ENCODE measurements at regions not wholly inside any gene's neighbourhood (a gene's known extent, or its start where the extent isn't known, plus 50 kb on each side); places are given as distances from the start of the nearest gene placed in this dataset.

DNA sequence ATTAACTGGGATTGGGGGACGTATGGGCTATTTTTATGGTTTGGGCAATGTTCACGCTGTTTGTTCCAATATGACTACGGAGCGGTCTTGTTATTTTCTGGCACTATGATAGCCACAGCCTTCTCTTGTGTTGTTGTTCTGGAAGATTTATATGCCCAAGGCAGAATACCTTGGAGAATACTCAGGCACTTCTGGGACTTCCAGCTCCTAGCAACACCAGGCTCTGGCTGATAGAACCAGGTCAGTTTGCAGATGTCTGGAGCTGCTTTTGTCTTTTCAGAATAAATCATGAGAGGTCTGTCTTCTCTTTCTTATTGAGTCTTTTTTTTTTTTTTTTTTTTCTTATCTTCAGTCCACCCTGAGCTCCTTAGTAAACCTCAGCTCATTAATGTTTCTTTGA is 262.5 kb downstream of the MED10 start:
- TF ChIP-seq, protein P1, sequence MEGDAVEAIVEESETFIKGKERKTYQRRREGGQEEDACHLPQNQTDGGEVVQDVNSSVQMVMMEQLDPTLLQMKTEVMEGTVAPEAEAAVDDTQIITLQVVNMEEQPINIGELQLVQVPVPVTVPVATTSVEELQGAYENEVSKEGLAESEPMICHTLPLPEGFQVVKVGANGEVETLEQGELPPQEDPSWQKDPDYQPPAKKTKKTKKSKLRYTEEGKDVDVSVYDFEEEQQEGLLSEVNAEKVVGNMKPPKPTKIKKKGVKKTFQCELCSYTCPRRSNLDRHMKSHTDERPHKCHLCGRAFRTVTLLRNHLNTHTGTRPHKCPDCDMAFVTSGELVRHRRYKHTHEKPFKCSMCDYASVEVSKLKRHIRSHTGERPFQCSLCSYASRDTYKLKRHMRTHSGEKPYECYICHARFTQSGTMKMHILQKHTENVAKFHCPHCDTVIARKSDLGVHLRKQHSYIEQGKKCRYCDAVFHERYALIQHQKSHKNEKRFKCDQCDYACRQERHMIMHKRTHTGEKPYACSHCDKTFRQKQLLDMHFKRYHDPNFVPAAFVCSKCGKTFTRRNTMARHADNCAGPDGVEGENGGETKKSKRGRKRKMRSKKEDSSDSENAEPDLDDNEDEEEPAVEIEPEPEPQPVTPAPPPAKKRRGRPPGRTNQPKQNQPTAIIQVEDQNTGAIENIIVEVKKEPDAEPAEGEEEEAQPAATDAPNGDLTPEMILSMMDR (IDR thresholded peaks at IDR 0.05; ENCODE audit: low read depth, low read length) = no peak
- H3K4me3 ChIP-seq (replicated peaks in 1 of 2; ENCODE audit: low read depth in 2 of 2, low read length in 2 of 2) = no peak overlapping the region

DNA sequence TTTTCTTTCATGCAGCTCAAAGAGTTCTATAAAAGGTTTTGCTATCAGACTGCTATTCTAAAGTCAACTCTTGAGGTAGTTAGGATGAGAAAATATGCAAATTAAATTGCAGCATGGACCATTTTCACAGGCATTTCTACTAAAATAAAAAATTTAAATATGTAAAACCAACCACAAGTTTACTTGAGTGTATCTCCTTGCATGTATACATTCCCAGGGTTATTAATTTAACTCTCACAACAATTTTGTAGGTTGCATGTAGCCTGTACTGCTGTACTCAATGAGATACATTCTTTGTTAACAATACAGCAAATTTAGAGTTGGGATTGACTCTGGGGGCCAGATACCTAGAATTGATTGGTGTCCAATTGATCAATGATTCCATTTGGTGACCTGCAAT is 265.8 kb downstream of the MED10 start:
- DNase-seq (ENCODE audit: low read depth in 2 of 2) = no peak
- TF ChIP-seq, protein P1 (IDR thresholded peaks at IDR 0.05; ENCODE audit: low read depth, low read length) = no peak
- no peak overlapping the region for H3K4me3 ChIP-seq (replicated peaks in 1 of 2; ENCODE audit: low read depth in 2 of 2, low read length in 2 of 2)

More for the DNA sequence above, 262.5 kb downstream of the MED10 start:
- DNase-seq (ENCODE audit: low read depth in 2 of 2) = no peak

DNA sequence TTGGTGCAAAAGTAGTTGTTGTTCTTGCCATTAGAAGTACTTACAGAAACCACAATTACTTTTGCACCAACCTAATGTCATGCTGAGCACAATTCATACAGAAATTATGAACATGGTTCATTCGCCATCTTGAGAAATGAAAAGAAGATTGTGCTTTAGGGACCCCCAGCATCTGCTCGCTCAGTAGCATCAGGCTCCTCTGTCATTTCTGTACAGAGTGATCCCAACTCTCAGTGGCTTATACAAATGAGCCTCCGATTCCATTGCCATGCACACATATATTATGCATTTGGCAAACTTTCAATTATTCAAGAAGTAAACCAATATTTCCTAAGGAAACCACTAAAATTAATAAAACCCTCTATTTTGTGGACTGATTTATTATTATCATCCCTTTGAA is 266.2 kb downstream of the MED10 start:
- TF ChIP-seq, protein P1 (IDR thresholded peaks at IDR 0.05; ENCODE audit: low read depth, low read length) = no peak
- no peak for DNase-seq (ENCODE audit: low read depth in 2 of 2)
- no peak overlapping the region for H3K4me3 ChIP-seq (replicated peaks in 1 of 2; ENCODE audit: low read depth in 2 of 2, low read length in 2 of 2)

DNA sequence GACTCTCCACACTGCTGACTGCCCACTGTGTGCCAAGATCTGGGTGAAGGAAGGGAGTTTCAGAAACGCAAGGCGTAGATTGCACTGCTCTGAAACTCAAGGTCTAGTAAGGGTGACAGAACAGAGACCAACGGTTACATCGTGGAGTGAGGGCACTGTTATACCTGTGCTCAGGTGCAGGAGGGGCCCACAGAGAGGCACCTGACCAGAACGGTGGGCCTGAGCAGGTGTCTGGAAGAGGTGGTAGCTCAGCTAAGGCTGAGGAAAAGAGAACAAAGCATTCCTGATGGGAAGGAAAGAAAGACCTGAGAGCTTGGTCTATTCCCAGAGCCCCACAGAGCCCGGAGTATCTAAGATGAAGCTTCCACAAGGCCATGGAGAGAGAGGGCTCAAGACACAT is 267.2 kb downstream of the MED10 start:
- no peak for DNase-seq (ENCODE audit: low read depth in 2 of 2)
- TF ChIP-seq, protein P1 (IDR thresholded peaks at IDR 0.05; ENCODE audit: low read depth, low read length) = no peak
- H3K4me3 ChIP-seq (replicated peaks in 1 of 2; ENCODE audit: low read depth in 2 of 2, low read length in 2 of 2) = no peak overlapping the region

DNA sequence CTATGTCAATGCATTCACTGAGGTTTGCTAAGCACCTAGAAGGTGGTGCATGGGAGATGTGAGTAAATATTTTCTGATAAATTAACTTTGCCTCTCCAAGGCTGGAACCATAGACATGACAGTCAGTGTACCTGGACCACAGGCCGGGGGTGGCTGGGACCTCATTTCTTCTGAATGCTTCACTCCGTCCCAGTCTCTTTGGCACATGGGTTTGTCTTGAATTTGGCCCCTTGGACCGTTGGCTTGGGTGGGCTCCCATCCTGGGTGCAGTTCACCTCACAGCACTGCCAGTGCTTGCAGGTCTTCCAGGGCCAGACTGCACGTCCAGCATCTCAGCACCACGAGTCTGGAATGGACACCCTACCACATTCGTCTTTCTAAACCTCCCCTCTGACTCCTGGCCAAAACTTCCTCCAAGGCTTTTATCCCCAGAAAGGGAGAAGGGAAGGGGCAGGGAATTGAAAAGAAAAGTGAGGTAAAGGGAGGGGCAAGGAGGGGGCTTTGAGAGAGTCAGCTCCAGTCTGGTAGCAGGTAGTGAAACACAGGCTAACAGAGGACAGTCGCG is 267.8 kb downstream of the MED10 start:
- TF ChIP-seq, protein P1 (IDR thresholded peaks at IDR 0.05; ENCODE audit: low read depth, low read length) = no peak
- DNase-seq (ENCODE audit: low read depth in 2 of 2) = no peak

DNA sequence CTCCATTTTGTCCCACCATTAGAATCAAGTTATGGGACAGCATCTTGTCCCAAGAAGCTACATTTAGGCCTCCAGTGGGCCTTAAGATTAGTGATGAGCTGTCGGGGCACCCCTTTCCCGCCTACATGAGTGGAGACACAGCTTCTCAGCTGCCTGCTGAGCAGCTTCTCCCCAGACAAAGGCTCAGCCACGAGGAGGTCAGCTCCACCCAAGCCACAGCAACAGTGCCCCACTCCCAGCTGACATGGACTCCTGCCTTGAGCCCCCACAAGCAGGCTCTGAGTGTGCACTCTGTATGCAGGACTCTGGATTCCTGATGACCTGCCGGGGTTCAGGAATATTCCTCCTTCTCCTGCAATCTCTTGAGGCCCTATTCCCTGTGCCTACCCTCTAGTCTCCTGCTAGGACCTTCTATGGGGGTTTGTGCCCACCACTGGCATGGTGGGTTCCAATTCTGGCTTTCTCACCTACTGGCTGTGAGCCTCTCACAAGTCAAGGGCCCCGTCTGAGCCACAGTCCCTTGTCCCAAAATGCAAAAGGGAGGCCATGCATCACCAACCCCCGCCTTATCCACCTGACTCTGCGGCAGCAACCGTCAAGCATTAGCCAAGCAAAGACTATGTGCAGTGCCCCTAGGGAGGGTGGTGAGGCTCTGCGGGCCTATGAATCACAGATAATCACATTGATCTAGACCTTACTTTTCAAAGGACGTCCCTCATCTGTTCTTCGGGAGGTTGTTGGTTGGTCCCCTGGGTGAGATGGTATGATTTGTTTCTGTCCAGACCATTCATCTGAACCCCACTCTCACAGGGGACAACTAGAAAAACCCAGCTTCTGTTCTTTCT is 269.1 kb downstream of the MED10 start:
- DNase-seq (ENCODE audit: low read depth in 2 of 2) = no peak
- no peak overlapping the region for H3K4me3 ChIP-seq (replicated peaks in 1 of 2; ENCODE audit: low read depth in 2 of 2, low read length in 2 of 2)
- TF ChIP-seq, protein P1 (IDR thresholded peaks at IDR 0.05; ENCODE audit: low read depth, low read length) = no peak

More for the DNA sequence above, 267.8 kb downstream of the MED10 start:
- H3K4me3 ChIP-seq (replicated peaks in 1 of 2; ENCODE audit: low read depth in 2 of 2, low read length in 2 of 2) = no peak overlapping the region
